ENCODE measurements at regions not wholly inside any gene's neighbourhood (a gene's known extent, or its start where the extent isn't known, plus 50 kb on each side); places are given as distances from the start of the nearest gene placed in this dataset.
A peak's percentile ranks its signal among the peaks of the same experiment; 100 is the strongest.
"Not testable (repeated sequence)": the region's sequence is repeated elsewhere in the genome, so short reads cannot be mapped to it uniquely, and the experiment has no call there.

DNA sequence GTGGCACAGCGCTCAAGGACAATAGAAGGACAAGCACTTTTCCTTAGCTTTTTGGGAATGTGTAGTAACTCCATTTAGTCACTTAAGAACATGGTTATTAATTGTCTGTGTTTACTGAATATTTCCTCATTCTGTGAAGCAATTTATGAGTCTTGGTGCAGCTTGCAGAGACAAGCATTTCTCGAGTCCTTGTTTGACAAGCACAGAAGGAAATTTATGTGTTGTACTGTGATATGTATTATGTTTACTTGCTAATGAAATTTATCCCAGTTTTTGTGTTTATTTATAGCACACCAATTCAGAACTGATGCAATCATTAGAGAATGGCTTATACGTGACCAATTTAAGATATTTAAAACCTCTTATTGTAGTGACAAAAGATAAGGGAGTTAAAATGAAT, 168.6 kb downstream of the PRELID2 start:
- in situ Hi-C loops (cut with HindIII; ENCODE audit: low sequenced_read_pairs): no loop called here
- no peak for DNase-seq (ENCODE audit: low read depth, low spot score)
- no peak overlapping the region for H3K4me3 ChIP-seq (ENCODE audit: low read depth, low read length)
- TF ChIP-seq, protein P1, sequence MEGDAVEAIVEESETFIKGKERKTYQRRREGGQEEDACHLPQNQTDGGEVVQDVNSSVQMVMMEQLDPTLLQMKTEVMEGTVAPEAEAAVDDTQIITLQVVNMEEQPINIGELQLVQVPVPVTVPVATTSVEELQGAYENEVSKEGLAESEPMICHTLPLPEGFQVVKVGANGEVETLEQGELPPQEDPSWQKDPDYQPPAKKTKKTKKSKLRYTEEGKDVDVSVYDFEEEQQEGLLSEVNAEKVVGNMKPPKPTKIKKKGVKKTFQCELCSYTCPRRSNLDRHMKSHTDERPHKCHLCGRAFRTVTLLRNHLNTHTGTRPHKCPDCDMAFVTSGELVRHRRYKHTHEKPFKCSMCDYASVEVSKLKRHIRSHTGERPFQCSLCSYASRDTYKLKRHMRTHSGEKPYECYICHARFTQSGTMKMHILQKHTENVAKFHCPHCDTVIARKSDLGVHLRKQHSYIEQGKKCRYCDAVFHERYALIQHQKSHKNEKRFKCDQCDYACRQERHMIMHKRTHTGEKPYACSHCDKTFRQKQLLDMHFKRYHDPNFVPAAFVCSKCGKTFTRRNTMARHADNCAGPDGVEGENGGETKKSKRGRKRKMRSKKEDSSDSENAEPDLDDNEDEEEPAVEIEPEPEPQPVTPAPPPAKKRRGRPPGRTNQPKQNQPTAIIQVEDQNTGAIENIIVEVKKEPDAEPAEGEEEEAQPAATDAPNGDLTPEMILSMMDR (IDR thresholded peaks at IDR 0.05; ENCODE audit: low read depth, low read length): no peak

DNA sequence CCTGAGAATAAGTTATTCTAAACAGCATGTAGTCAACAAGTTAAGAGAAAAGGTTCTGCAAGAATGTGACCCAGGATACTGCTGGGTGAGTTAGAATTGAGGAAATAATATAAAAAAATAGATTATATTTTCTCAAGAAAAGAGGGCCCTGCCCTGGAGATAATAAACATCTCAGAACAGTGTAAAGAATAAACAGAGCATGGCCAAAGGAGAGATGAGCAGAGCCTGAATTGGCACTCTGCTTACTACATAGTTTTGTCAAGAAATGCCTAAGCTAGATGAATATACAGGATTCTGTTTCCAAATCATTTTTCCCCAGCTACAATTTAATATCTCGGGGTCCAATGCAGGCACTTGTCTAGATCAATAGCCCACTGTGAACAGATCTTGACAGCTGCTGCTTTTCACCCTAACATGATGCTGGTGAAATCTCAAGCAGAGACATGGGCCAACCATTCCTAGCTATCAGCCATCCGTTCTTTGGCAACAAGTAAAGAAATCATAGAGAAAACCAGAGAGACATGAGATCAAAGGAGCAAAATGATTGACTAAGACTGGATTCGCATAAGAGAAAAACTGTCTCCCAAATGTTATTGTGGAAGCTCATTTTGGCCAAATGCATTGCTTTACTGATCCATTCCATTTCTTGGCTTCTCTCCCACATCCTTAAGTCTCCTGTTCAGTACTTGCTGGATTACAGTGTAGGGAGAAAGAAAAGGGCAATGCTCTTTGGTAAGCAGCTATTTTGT, 173.2 kb downstream of the PRELID2 start:
- no peak for DNase-seq (ENCODE audit: low read depth, low spot score)
- in situ Hi-C loops (cut with HindIII; ENCODE audit: low sequenced_read_pairs): no loop called here
- H3K4me3 ChIP-seq (ENCODE audit: low read depth, low read length): no peak overlapping the region
- TF ChIP-seq, protein P1 (IDR thresholded peaks at IDR 0.05; ENCODE audit: low read depth, low read length): no peak

DNA sequence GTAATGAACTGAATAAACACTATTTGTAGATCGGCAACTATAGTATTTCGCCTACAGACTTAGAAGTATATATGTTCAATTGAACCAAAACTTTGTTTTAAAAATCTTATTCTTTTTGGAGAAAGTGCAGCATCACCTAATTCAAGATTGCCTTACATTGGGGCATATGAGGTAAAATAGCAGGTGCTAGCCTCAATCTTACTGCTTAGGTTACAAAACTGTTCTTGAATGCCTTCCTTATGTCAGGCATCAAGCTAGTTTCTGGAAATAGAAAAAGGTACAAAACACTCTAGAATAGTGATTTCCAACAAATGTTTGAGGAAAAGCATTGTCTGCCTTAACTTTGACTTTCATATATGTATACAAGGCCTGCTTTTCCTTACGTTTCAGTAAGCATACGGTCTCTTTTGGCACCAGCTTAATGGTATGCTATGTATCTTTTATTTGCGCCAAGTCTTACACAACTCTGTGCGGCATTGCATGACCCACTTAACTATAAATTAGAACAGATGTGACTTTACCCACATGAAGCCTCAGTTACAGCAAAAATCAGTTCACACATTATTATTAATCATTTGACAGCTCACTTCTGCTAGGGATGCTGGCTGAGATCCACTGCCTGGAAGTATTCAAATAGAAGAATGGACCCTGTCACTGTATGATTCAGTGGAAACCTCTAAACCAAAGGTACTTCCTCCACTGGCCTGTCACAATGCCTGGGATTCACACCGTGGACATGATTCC, 174.1 kb downstream of the PRELID2 start:
- DNase-seq (ENCODE audit: low read depth, low spot score): no peak
- in situ Hi-C loops (cut with HindIII; ENCODE audit: low sequenced_read_pairs): no loop called here
- H3K4me3 ChIP-seq (ENCODE audit: low read depth, low read length): no peak overlapping the region
- TF ChIP-seq, protein P1 (IDR thresholded peaks at IDR 0.05; ENCODE audit: low read depth, low read length): no peak

DNA sequence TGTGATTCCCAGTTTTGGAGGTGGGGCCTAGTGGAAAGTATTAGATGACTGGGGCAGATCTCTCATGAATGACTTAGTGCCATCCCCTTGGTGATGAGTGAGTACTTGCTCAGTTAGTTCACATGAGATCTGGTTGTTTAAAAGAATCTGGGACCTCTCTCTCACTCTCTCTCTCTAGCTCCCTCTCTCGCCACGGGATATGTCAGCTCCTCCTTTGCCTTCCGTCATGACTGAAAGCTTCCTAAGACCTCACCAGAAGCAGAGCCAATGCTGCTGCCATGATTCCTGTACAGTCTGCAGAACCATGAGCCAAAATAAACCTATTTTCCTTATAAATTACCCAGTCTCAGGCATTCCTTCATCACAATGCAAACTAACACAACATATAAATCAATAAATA, 176.7 kb downstream of the PRELID2 start:
- TF ChIP-seq, protein P1 (IDR thresholded peaks at IDR 0.05; ENCODE audit: low read depth, low read length): no peak
- in situ Hi-C loops (cut with HindIII; ENCODE audit: low sequenced_read_pairs): no loop called here
- DNase-seq (ENCODE audit: low read depth, low spot score): no peak
- H3K4me3 ChIP-seq (ENCODE audit: low read depth, low read length): no peak overlapping the region

DNA sequence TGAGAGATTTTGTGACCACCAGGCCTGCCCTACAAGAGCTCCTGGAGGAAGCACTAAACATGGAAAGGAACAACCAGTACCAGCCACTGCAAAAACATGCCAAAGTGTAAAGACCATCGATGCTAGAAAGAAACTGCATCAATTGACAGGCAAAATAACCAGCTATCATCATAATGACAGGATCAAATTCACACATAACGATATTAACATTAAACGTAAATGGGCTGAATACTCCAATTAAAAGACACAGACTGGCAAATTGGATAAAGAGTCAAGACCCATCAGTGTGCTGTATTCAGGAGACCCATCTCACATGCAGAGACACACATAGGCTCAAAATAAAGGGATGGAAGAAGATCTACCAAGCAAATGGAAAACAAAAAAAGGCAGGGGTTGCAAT, 182.4 kb downstream of the PRELID2 start:
- H3K4me3 ChIP-seq (ENCODE audit: low read depth, low read length); DNase-seq (ENCODE audit: low read depth, low spot score); in situ Hi-C loops (cut with HindIII; ENCODE audit: low sequenced_read_pairs): not testable (repeated sequence)

DNA sequence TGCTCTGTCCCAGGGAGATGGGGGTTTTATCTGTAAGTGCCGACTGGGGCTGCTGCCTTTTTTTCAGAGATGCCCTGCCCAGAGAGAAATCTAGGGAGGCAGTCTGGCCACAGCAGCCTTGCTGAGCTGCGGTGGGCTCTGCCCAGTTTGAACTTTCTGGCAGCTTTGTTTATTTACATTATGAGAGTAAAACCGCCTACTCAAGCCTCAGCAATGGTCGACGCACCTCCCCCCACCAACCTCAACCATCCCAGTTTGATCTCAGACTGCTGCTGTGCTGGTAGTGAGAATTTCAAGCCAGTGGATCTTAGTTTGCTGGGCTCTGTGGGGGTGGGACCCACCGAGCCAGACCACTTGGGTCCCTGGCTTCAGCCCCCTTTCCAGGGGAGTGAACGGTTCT, 188.0 kb downstream of the PRELID2 start:
- DNase-seq (ENCODE audit: low read depth, low spot score): peak; percentile 56
- H3K4me3 ChIP-seq (ENCODE audit: low read depth, low read length); in situ Hi-C loops (cut with HindIII; ENCODE audit: low sequenced_read_pairs): not testable (repeated sequence)

DNA sequence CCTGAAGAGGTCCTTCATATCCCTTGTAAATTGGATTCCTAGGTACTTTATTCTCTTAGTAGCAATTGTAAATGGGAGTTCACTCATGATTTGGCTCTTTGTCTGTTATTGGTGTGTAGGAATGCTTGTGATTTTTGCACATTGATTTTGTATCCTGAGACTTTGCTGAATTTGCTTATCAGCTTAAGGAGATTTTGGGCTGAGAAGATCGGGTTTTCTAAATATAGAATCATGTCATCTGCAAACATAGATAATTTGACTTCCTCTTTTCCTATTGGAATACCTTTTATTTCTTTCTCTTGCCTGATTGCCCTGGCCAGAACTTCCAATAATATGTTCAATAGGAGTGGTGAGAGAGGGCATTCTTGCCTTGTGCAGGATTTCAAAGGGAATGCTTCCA, 191.9 kb downstream of the PRELID2 start:
- H3K4me3 ChIP-seq (ENCODE audit: low read depth, low read length); DNase-seq (ENCODE audit: low read depth, low spot score); in situ Hi-C loops (cut with HindIII; ENCODE audit: low sequenced_read_pairs): not testable (repeated sequence)

DNA sequence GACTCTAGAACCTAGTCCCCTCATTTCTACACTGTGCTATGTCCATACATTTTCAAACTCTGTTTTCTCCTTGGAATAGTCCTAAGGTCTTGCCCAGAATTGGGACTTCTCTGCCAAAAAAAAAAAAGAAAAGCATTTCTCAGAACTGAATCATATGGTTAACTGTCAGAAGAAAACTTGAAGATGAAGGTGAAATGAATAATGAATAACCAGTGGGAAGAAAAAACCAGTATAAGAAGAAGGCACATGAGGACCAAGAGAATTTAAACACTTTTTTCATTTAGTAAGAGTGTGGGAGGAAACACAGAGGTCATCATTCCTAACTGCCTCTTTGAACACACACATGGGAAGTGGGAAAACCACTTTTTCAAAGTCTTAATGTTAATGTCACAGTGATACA, 197.7 kb downstream of the PRELID2 start:
- in situ Hi-C loops (cut with HindIII; ENCODE audit: low sequenced_read_pairs): no loop called here
- TF ChIP-seq, protein P1 (IDR thresholded peaks at IDR 0.05; ENCODE audit: low read depth, low read length): no peak
- H3K4me3 ChIP-seq (ENCODE audit: low read depth, low read length): no peak overlapping the region
- no peak for DNase-seq (ENCODE audit: low read depth, low spot score)
